ENCODE measurements at regions not wholly inside any gene's neighbourhood (a gene's known extent, or its start where the extent isn't known, plus 50 kb on each side); places are given as distances from the start of the nearest gene placed in this dataset.

GRCh38 chr7:85774986-85775385 lies 588.1 kb upstream of the SEMA3D start:
- DNase-seq: no peak

DNA sequence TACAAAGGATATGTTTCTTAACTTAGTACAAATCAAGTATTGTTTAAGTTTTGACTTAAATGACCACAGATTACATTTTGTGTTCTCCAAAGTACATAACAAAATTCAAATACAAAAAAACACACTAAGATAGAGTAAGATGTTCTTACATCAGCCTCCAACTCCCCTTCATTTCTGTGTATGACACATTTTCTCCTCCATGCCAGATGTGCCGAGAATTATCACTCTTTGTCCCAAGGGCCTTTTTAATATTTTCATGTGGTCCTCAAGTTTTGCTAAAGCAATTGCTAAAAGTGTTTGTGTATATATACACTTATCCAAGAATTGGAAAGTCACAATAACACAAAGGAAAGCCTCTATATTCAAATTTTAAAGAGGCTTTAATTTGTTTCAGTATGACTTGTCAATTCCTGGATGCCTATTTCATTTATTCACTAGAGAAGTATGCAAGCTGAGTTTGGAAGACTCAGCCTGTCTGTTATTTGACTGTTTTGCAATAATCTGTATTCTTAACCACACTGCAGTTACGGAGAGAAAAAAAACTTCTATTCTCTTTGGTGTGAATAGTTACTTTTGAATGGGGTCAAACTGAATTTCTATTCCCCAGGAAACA lies 586.4 kb upstream of the SEMA3D start:
- no peak for DNase-seq

DNA sequence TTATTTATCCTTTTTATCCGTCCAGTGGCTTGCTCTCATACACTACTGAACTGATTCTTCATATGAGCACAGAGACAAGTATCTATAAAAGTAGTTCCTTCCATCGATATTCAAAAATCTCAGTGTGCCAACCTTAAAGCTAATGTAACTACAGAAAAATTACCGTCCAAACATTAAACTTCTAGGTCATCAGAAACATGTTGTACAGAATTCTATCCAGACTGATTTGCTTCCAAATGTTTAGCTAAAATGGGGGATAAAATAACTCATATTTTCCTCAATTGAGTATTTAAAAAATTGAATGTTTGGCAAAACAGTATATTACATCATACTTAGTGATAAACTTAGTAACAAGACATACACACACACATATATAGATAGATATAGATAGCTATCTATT lies 584.7 kb upstream of the SEMA3D start:
- DNase-seq: no peak

- no peak for DNase-seq
These were observed 583.5 kb upstream of the SEMA3D start for GRCh38 chr7:85770332-85770731.

GRCh38 chr7:85765698-85766298 lies 578.9 kb upstream of the SEMA3D start:
- no peak for DNase-seq

DNA sequence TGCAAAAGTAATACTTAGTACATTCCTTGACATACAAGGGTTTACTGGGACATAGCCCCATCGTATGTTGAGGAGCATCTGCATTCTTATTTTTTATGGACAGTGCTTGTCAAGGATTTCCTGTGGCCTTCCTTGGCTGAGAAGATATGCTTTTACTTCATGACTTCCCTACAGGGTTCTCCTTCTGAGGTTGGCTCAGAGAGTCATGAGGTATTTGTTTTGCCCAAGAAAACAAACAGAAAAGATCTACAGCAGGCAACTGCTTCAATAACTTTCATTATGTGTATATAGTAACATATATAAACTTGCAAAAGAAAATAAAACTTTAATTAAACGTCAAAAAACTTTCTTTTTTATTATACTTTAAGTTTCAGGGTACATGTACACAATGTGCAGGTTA lies 577.2 kb upstream of the SEMA3D start:
- DNase-seq: no peak

DNA sequence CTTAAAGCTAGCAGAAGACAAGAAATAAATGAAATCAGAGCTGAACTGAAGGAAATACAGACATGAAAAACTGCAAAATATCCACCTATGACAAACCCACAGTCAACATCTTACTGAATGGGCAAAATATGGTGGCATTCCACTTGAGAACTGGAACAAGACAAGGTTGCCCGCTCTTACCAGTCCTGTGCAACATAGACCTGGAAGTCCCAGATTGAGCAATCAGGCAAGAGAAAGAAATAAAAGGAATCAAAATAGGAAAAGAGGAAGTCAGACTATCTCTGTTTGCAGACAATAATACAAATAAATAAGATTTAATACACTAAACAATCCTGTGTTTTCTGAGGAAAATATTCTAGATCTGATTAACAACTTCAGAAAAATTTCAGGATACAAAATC lies 570.5 kb upstream of the SEMA3D start:
- DNase-seq: no peak

GRCh38 chr7:85750454-85750949 lies 563.6 kb upstream of the SEMA3D start:
- DNase-seq: no peak

DNA sequence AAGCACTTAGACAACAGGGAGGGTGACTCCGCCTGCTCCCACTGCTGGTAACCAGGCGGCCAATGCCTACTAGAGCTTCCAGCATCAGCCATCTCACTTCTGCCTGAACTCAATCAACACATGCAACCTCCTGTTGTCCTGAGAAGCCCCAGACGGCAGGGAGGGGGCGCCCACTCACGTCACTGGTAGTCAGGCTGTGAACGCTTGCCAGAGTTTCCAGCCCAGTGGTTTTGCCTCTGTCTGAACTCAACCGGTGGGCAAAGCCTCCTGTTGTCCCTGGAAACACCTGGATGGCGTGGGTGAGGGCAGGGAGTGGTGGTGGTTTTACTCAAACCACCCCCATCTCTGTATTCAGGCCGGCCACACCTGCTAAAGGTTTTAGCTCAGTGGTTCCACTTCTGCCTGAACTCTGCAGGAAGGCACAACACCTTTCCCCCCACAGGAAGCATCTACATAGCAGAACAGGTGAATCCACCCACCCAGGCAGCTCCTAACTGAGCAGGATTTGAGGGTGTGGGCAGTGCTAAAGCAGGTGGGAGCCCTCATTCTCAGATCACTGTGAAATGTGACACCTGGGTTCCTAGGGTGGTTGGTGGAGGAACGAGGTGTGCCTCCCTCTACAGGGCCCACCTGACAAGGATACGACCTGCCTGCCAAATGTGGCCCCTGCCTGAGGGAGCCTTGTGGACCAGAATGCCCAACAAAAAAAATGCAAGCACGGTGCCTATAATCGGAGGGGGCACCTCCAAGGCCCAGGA lies 563.0 kb upstream of the SEMA3D start:
- no peak for DNase-seq

DNA sequence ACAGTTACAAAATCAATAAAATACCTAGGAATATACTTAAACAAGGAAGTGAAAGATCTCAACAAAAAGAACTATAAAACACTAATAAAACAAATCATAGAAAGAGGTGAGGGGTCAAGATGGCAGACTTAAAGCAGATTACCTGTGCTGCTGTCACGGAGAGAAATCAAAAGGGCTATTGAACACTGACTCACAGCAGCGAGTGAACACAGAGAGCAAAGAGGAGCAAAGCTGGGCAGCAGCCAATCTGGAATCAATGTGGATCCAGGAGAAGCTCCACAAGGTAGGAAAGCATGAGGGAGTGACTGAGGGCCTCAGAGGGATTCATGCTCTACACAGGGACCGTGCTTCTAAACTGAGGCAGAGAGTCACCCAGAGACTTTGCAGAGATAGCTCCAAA lies 562.0 kb upstream of the SEMA3D start:
- no peak for DNase-seq

GRCh38 chr7:85737426-85737825 lies 550.6 kb upstream of the SEMA3D start:
- DNase-seq: no peak

DNA sequence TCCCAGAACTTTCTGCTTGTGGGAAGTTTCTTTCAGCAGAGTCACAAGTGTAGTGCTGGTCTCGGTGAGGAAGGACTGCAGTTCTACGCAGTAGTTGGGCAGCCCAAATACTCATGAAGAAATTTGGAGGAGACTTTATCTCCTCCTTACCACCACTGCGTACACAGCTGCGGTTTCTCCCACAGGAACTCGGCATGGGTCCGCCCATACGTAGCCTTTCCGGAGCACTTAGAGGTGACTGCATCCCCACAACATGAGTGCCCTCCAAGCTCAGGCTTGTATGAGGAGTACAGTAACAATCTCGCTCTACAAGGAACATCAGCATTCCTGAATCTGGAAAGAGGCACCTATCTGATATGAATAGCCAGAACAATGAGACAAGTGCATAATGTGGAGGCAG lies 549.2 kb upstream of the SEMA3D start:
- no peak for DNase-seq

GRCh38 chr7:85734823-85735222 lies 548.0 kb upstream of the SEMA3D start:
- DNase-seq: no peak

DNA sequence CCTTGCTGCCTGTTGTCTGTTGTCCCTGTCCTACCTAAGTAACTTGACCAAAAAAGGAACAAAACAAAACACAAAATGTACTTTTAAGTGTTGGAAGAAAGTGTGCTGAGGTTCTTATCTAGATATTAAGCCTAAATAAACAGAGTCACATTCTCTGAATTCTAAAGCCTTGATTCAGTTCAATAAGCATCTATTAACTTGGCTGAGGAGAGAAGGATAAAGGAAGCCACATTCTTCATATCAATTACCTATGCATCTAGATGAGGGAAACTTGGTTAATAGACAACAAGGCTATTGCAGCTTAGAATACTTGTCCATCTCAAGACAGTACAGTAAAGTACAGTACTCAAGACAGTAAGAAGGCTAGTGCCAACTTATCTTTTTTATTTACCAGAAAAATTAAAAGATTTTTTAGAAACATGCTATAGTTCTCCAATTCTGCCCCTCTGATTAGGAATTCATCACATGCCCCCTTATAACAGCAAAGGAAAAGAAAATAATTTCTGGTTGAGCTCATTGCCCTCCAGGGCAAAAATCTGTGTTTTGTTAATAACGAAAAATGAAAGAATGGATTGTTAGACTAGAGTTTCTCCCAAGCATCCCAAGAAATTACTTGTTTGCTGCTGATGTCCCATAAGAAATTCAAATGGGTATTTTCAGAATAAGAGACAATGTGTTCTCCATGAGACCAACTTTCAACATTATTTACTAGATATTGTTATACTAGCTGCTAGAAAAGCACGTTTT lies 546.5 kb upstream of the SEMA3D start:
- no peak for DNase-seq

- DNase-seq: no peak
These were observed 543.2 kb upstream of the SEMA3D start for GRCh38 chr7:85730012-85730411.

- no peak for DNase-seq
These were observed 538.2 kb upstream of the SEMA3D start for GRCh38 chr7:85725026-85725425.

DNA sequence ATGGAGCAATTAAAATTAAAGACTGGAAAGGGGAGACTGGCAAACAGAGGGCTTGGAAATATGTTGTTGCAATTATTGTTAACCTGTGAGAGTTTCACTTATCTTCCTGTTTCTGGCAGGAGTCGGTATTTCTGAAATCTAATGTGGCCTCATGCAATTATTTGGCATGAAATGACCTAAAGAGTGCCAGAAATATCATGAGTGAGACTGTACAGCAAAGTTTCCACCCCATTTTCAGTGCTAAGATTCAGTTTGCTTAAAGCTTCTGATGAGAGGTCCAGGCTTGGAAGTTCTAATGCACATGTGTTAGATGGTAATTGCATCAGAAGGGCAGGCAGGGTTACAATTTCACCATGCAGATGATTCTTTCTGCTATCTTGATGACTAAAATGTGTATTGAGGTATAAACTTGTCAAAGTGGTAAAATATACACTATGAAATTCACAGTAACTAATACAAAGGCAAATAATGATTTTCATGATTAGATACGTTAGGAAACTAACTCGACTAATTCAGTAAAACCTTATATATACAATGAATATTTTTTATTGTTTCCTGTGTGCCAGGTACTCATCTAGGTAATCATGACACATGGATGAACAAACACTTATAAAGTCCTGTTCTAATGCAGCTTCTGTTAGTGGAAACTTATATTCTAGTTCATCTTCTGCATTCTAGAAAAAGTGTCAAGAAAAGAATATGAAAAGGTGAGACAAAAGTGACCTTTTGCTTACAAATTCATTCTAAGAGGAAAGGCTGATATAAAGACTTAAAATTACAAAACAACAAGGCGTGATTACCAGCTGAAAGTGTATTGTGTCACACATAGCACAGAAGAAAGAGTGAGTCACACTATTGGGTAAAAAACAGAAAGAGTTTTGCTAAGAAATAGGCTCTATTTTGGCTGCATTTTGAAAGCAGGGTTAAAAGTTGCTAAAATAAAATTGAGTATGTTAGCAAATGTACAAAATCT lies 533.4 kb upstream of the SEMA3D start:
- DNase-seq: no peak

DNA sequence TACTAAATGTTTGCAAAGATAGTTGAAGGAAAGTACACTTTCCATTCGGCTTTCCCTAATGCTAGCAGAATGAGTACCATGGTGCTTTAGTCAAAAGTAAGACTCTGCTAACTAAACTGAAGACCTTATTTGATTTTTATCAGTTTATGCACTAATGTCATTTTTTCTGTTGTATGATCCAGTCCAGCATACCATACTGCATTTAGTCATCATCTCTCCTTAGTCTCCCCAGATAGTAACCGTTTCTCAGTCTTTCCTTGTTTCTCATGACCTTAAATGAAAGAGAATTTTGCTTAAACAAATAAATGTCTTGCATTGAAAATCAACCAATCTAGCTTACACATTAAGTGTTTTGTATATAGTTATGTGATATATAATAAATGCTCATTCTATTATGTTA lies 529.5 kb upstream of the SEMA3D start:
- DNase-seq: no peak

DNA sequence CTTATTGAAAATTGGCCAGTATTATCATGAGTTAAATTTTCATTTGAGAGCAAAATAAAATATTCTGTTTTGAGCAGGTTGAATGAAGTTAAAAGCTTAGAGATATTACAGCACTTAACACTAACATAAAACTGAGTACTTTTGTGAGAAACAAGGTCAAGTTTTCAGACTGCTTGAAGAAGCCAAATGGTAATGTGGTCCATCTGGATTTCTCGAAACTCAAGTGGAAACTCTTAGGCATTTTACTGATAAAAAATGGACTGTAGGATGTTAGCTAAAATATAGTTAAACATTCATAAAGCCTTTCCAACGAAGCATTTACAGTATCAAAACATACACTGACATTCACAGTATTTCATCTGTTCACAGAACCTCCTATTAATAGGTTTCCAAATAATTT lies 528.1 kb upstream of the SEMA3D start:
- no peak for DNase-seq

GRCh38 chr7:85714043-85714578 lies 527.3 kb upstream of the SEMA3D start:
- no peak for DNase-seq

GRCh38 chr7:85713171-85713570 lies 526.3 kb upstream of the SEMA3D start:
- DNase-seq: no peak

DNA sequence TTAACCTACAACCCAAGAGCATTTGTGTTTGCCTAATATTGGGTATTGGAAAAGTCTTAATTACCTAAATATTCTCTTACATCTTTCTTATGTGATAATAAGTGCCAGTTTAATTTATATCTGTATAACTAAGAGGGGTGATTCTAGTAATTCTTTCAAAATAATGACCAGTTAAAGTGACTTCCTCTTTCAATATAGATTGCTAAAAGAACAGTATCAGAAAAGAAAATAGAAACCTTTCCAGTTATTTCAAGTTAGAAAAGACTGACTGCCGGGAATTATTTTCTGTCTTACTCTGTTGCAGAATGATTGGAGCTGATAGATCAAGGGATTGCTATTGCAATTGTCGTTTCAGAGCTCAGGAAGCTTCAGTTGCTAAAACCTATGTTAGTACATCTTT lies 525.0 kb upstream of the SEMA3D start:
- no peak for DNase-seq

Data from NCI-H510A (cell line).